ENCODE measurements at regions not wholly inside any gene's neighbourhood (a gene's known extent, or its start where the extent isn't known, plus 50 kb on each side); places are given as distances from the start of the nearest gene placed in this dataset.

- Histone ChIP-seq H3K4me1 (no peaks in the 10 kb centered on the region), H3K36me3 (no peaks in the 10 kb centered on the region), H3K27ac (no peak overlapping the region), H3K4me3 (no peak overlapping the region), H3K9me3 (no peaks in the 10 kb centered on the region), H3K27me3 (no peaks in the 10 kb centered on the region)
- no peak for ATAC-seq
- no peak for TF ChIP-seq CTCF (IDR thresholded peaks at IDR 0.05)
- 74 to 77% methylated on average over 7 of the region's 7 CpGs for WGBS, 2 donors
- intact Hi-C loops (cut with DNase I) = no loop called here
- FAIRE-seq = no peak
- no peak for DNase-seq
These were observed 480.5 kb upstream of the SULF2 start for GRCh38 chr20:48265791-48266190.

- no peak overlapping the region for H3K27ac ChIP-seq
- H3K36me3 ChIP-seq = no peaks in the 10 kb centered on the region
- ATAC-seq (no peak), FAIRE-seq (no peak), DNase-seq (no peak)
- no peak for TF ChIP-seq CTCF (IDR thresholded peaks at IDR 0.05)
- H3K9me3 ChIP-seq = no peaks in the 10 kb centered on the region
- no peak overlapping the region for H3K4me3 ChIP-seq
- H3K4me1 ChIP-seq = no peaks in the 10 kb centered on the region
- intact Hi-C loops (cut with DNase I) = no loop called here
- H3K27me3 ChIP-seq = no peaks in the 10 kb centered on the region
These were observed 477.7 kb upstream of the SULF2 start for GRCh38 chr20:48262955-48263354.

GRCh38 chr20:48262466-48262865 is 477.2 kb upstream of the SULF2 start:
- intact Hi-C loops (cut with DNase I) = no loop called here
- H3K36me3 ChIP-seq = no peaks in the 10 kb centered on the region
- no peaks in the 10 kb centered on the region for H3K27me3 ChIP-seq
- no peaks in the 10 kb centered on the region for H3K4me1 ChIP-seq
- no peak for TF ChIP-seq CTCF (IDR thresholded peaks at IDR 0.05)
- no peak for FAIRE-seq
- no peak for ATAC-seq
- H3K9me3 ChIP-seq = no peaks in the 10 kb centered on the region
- WGBS, 2 donors = 58 to 68% methylated on average over 7 of the region's 7 CpGs
- H3K27ac ChIP-seq = no peak overlapping the region
- no peak for DNase-seq
- H3K4me3 ChIP-seq = no peak overlapping the region

GRCh38 chr20:48261398-48261910 is 476.2 kb upstream of the SULF2 start:
- 71 to 84% methylated on average over 6 of the region's 6 CpGs for WGBS, 2 donors
- Histone ChIP-seq H3K4me1 (no peaks in the 10 kb centered on the region), H3K36me3 (no peaks in the 10 kb centered on the region), H3K9me3 (no peaks in the 10 kb centered on the region), H3K27ac (no peak overlapping the region), H3K4me3 (no peak overlapping the region), H3K27me3 (no peaks in the 10 kb centered on the region)
- no peak for DNase-seq
- intact Hi-C loops (cut with DNase I) = no loop called here
- no peak for ATAC-seq
- no peak for TF ChIP-seq CTCF (IDR thresholded peaks at IDR 0.05)
- no peak for FAIRE-seq

- no peak overlapping the region for H3K27ac ChIP-seq
- FAIRE-seq (no peak), DNase-seq (no peak), ATAC-seq (no peak)
- no peaks in the 10 kb centered on the region for H3K36me3 ChIP-seq
- no peaks in the 10 kb centered on the region for H3K4me1 ChIP-seq
- no peak overlapping the region for H3K4me3 ChIP-seq
- intact Hi-C loops (cut with DNase I) = no loop called here
- H3K27me3 ChIP-seq = no peaks in the 10 kb centered on the region
- no peaks in the 10 kb centered on the region for H3K9me3 ChIP-seq
- WGBS, 2 donors = 61 to 71% methylated on average over 15 of the region's 15 CpGs
- TF ChIP-seq CTCF (IDR thresholded peaks at IDR 0.05) = no peak
These were observed 475.0 kb upstream of the SULF2 start for GRCh38 chr20:48260129-48260756.
